ENCODE measurements at regions not wholly inside any gene's neighbourhood (a gene's known extent, or its start where the extent isn't known, plus 50 kb on each side); places are given as distances from the start of the nearest gene placed in this dataset.

DNA sequence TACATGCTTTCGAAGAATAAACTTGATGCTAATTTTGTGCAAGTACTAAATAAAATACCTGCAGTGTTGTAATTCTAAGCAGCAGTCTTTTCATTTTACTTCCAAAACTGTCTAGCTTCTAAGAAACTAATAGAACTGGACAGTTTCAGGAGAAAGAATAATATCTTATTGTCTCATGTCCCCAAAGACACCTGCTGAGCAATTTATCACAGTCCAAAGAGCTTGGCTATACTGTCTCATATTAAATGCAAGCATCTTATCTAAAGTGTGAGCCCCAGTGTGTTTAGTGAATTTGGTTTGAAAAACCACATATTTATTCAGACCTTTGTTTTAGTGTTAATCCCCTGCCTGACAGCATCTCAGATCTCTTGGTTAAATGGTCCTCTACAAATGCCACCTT is 374.3 kb downstream of the TMX3 start:
- Histone ChIP-seq H3K4me1 (replicated peaks) (no peaks in the 10 kb centered on the region), H3K4me3 (no peak overlapping the region), H3K27ac (no peak overlapping the region), H3K36me3 (no peaks in the 10 kb centered on the region), H3K27me3 (replicated peaks; ENCODE audit: insufficient read depth) (no peaks in the 10 kb centered on the region), H3K9me3 (no peaks in the 10 kb centered on the region)
- TF ChIP-seq POLR2A (IDR thresholded peaks at IDR 0.05): no peak
- TF ChIP-seq POLR2AphosphoS5 (IDR thresholded peaks at IDR 0.05): no peak
- TF ChIP-seq, protein P1, sequence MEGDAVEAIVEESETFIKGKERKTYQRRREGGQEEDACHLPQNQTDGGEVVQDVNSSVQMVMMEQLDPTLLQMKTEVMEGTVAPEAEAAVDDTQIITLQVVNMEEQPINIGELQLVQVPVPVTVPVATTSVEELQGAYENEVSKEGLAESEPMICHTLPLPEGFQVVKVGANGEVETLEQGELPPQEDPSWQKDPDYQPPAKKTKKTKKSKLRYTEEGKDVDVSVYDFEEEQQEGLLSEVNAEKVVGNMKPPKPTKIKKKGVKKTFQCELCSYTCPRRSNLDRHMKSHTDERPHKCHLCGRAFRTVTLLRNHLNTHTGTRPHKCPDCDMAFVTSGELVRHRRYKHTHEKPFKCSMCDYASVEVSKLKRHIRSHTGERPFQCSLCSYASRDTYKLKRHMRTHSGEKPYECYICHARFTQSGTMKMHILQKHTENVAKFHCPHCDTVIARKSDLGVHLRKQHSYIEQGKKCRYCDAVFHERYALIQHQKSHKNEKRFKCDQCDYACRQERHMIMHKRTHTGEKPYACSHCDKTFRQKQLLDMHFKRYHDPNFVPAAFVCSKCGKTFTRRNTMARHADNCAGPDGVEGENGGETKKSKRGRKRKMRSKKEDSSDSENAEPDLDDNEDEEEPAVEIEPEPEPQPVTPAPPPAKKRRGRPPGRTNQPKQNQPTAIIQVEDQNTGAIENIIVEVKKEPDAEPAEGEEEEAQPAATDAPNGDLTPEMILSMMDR (IDR thresholded peaks at IDR 0.05): no peak
- 93% methylated on average over 1 of the region's 1 CpG for WGBS
- DNase-seq (ENCODE audit: low spot score): no peak
- intact Hi-C loops (cut with DNase I): no loop called here

DNA sequence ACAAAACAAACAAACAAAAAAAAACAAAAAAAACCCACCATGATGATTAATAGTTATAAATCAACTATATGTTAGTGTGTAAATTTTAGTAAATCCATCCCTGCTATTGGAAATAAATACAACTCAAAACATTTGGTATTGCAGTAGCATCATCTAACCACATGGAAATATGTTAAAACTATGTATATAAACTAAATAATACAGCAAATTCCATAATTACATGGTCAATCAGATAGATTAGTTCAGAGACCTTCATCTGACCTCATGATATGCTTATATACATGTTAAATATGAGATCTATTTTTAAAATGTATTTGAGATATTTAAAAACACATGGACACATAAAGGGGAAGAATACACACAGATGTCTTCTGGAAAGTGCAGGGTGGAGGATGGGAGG is 384.2 kb downstream of the TMX3 start:
- intact Hi-C loops (cut with DNase I): no loop called here
- no peak for DNase-seq (ENCODE audit: low spot score)
- H3K4me3 ChIP-seq: no peak overlapping the region
- no peaks in the 10 kb centered on the region for H3K36me3 ChIP-seq
- no peaks in the 10 kb centered on the region for H3K27me3 ChIP-seq (replicated peaks; ENCODE audit: insufficient read depth)
- no peaks in the 10 kb centered on the region for H3K9me3 ChIP-seq
- H3K4me1 ChIP-seq (replicated peaks): no peaks in the 10 kb centered on the region
- TF ChIP-seq, protein P1 (IDR thresholded peaks at IDR 0.05): no peak
- TF ChIP-seq POLR2AphosphoS5 (IDR thresholded peaks at IDR 0.05): no peak
- no peak for TF ChIP-seq POLR2A (IDR thresholded peaks at IDR 0.05)
- no peak overlapping the region for H3K27ac ChIP-seq

DNA sequence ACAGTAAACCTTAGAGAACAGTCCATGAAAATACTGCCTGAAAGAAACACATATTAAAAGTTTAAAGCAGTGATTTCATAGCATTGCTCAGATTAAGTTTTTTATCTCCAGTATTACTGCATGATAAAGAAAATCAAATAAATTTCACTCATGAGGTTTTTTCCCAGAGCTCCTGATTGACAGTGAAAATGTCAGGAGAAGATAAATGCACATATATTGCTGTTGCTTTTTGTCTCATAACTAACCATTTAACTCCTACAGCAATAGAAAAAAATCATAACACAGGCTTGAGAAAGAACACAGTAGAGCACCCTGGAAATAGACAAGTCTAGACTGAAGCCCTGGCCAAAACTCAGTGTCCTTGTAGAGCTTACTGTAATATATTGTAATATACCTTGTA is 391.0 kb downstream of the TMX3 start:
- TF ChIP-seq, protein P1 (IDR thresholded peaks at IDR 0.05): no peak
- Histone ChIP-seq H3K27ac (no peak overlapping the region), H3K4me3 (no peak overlapping the region), H3K27me3 (replicated peaks; ENCODE audit: insufficient read depth) (no peaks in the 10 kb centered on the region), H3K9me3 (no peaks in the 10 kb centered on the region), H3K36me3 (no peaks in the 10 kb centered on the region), H3K4me1 (replicated peaks) (no peaks in the 10 kb centered on the region)
- intact Hi-C loops (cut with DNase I): no loop called here
- no peak for DNase-seq (ENCODE audit: low spot score)

DNA sequence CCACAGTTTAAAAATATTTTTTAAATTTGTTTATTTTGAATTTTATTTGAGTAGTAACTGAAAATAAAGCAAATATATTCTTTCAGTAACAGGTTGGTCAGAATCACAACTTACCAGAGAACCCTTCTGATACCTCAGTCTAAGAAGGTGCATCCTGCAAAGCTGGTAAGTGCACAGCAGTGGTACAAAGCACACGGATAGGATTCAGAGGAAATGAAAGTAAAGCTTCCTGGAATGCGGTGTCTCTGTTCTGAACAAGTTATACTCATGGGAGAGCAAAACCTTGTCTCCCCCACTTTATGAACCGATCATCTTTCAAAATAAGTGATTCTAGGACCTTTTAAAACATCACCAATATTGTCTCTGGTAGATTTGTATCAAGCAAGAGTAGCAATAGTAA is 398.3 kb downstream of the TMX3 start:
- Histone ChIP-seq H3K27me3 (replicated peaks; ENCODE audit: insufficient read depth) (no peaks in the 10 kb centered on the region), H3K9me3 (no peaks in the 10 kb centered on the region), H3K4me1 (replicated peaks) (no peaks in the 10 kb centered on the region), H3K27ac (no peak overlapping the region), H3K36me3 (no peaks in the 10 kb centered on the region), H3K4me3 (no peak overlapping the region)
- no peak for TF ChIP-seq POLR2A (IDR thresholded peaks at IDR 0.05)
- TF ChIP-seq, protein P1 (IDR thresholded peaks at IDR 0.05): no peak
- TF ChIP-seq POLR2AphosphoS5 (IDR thresholded peaks at IDR 0.05): no peak
- intact Hi-C loops (cut with DNase I): no loop called here
- DNase-seq (ENCODE audit: low spot score): no peak
- 38% methylated on average over 3 of the region's 3 CpGs for WGBS

DNA sequence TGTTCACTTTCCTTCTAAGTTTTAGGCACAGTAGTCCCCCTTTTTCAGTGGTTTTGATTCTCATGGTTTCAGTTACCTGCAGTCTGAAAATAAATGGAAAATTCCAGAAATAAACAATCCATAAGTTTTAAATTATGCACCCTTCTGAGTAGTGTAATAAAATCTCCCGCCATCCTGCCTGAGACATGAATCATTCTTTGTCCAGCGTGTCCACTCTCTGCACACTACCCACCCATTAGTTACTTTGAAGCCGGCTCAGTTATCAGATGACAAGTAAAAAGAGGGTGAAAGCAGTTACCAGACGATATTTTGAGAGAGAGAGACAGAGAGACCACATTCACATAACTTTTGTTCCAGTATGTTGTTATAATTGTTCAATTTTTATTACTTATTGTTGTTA is 400.5 kb downstream of the TMX3 start:
- Histone ChIP-seq H3K4me1 (replicated peaks) (no peaks in the 10 kb centered on the region), H3K27ac (no peak overlapping the region), H3K36me3 (no peaks in the 10 kb centered on the region), H3K27me3 (replicated peaks; ENCODE audit: insufficient read depth) (no peaks in the 10 kb centered on the region), H3K4me3 (no peak overlapping the region), H3K9me3 (no peaks in the 10 kb centered on the region)
- 53% methylated on average over 4 of the region's 4 CpGs for WGBS
- no peak for DNase-seq (ENCODE audit: low spot score)
- TF ChIP-seq POLR2A (IDR thresholded peaks at IDR 0.05) (no peak), POLR2AphosphoS5 (IDR thresholded peaks at IDR 0.05) (no peak)
- TF ChIP-seq, protein P1 (IDR thresholded peaks at IDR 0.05): no peak
- intact Hi-C loops (cut with DNase I): no loop called here
